ENCODE measurements at regions not wholly inside any gene's neighbourhood (a gene's known extent, or its start where the extent isn't known, plus 50 kb on each side); places are given as distances from the start of the nearest gene placed in this dataset.

- H3K36me3 ChIP-seq: no peaks in the 10 kb centered on the region
- no peaks in the 10 kb centered on the region for H3K4me1 ChIP-seq
- intact Hi-C loops (cut with DNase I): no loop called here
- TF ChIP-seq CTCF (IDR thresholded peaks at IDR 0.05): no peak
- no peaks in the 10 kb centered on the region for H3K9me3 ChIP-seq
- no peak overlapping the region for H3K4me3 ChIP-seq
- DNase-seq: no peak
- H3K27ac ChIP-seq: no peak overlapping the region
- no peaks in the 10 kb centered on the region for H3K27me3 ChIP-seq
- no peak overlapping the region for H3K9ac ChIP-seq (ENCODE audit: low read depth in 2 of 2, low read length in 2 of 2)
Measured at GRCh38 chr17:55983096-55983495, 170.2 kb upstream of the ANKFN1 start.

GRCh38 chr17:55986817-55987216, 166.5 kb upstream of the ANKFN1 start:
- Histone ChIP-seq H3K9ac (ENCODE audit: low read depth in 2 of 2, low read length in 2 of 2) (no peak overlapping the region), H3K36me3 (no peaks in the 10 kb centered on the region), H3K27ac (no peak overlapping the region), H3K27me3 (no peaks in the 10 kb centered on the region), H3K9me3 (no peaks in the 10 kb centered on the region), H3K4me1 (no peaks in the 10 kb centered on the region), H3K4me3 (no peak overlapping the region)
- DNase-seq: no peak
- intact Hi-C loops (cut with DNase I): no loop called here
- TF ChIP-seq CTCF (IDR thresholded peaks at IDR 0.05): no peak

GRCh38 chr17:55988861-55989260, 164.4 kb upstream of the ANKFN1 start:
- no peak overlapping the region for H3K27ac ChIP-seq
- intact Hi-C loops (cut with DNase I): no loop called here
- no peaks in the 10 kb centered on the region for H3K36me3 ChIP-seq
- DNase-seq: no peak
- no peaks in the 10 kb centered on the region for H3K4me1 ChIP-seq
- H3K9ac ChIP-seq (ENCODE audit: low read depth in 2 of 2, low read length in 2 of 2): no peak overlapping the region
- H3K4me3 ChIP-seq: no peak overlapping the region
- no peaks in the 10 kb centered on the region for H3K9me3 ChIP-seq
- no peak for TF ChIP-seq CTCF (IDR thresholded peaks at IDR 0.05)
- no peaks in the 10 kb centered on the region for H3K27me3 ChIP-seq

GRCh38 chr17:55990332-55991006, 162.8 kb upstream of the ANKFN1 start:
- DNase-seq: no peak
- TF ChIP-seq CTCF (IDR thresholded peaks at IDR 0.05): no peak
- intact Hi-C loops (cut with DNase I): no loop called here
- Histone ChIP-seq H3K9me3 (no peaks in the 10 kb centered on the region), H3K4me3 (no peak overlapping the region), H3K4me1 (no peaks in the 10 kb centered on the region), H3K9ac (ENCODE audit: low read depth in 2 of 2, low read length in 2 of 2) (no peak overlapping the region), H3K27ac (no peak overlapping the region), H3K27me3 (no peaks in the 10 kb centered on the region), H3K36me3 (no peaks in the 10 kb centered on the region)

GRCh38 chr17:55996826-55997225, 156.4 kb upstream of the ANKFN1 start:
- H3K4me1 ChIP-seq: no peaks in the 10 kb centered on the region
- intact Hi-C loops (cut with DNase I): no loop called here
- no peaks in the 10 kb centered on the region for H3K27me3 ChIP-seq
- no peak overlapping the region for H3K4me3 ChIP-seq
- no peaks in the 10 kb centered on the region for H3K36me3 ChIP-seq
- DNase-seq: no peak
- TF ChIP-seq CTCF (IDR thresholded peaks at IDR 0.05): no peak
- H3K9me3 ChIP-seq: no peaks in the 10 kb centered on the region
- no peak overlapping the region for H3K9ac ChIP-seq (ENCODE audit: low read depth in 2 of 2, low read length in 2 of 2)
- H3K27ac ChIP-seq: no peak overlapping the region
